ENCODE measurements at regions not wholly inside any gene's neighbourhood (a gene's known extent, or its start where the extent isn't known, plus 50 kb on each side); places are given as distances from the start of the nearest gene placed in this dataset.

- Histone ChIP-seq H3K4me3 (no peak overlapping the region), H3K27ac (no peak overlapping the region), H3K27me3 (peaks cover 0 to 36% (median 29%) of the 10 kb centered on the region in 7 donors), H3K36me3 (no peaks in the 10 kb centered on the region), H3K4me1 (no peaks in the 10 kb centered on the region), H3K9me3 (peaks cover 0 to 8% (median 0%) of the 10 kb centered on the region in 11 donors)
- no peak for DNase-seq
- intact Hi-C loops (cut with DNase I): no loop called here
- WGBS, 2 donors: 55 to 62% methylated on average over 12 of the region's 12 CpGs
- no peak for TF ChIP-seq CTCF (IDR thresholded peaks at IDR 0.05)
- ATAC-seq: no peak
These were observed 297.9 kb downstream of the BMP7 start for GRCh38 chr20:56968376-56969048.

- peak in 7 of 9 donors; percentile 21 to 50 (median 37) for TF ChIP-seq CTCF (IDR thresholded peaks at IDR 0.05)
- Histone ChIP-seq H3K27ac (no peak overlapping the region), H3K4me3 (no peak overlapping the region), H3K9me3 (no peaks in the 10 kb centered on the region), H3K36me3 (no peaks in the 10 kb centered on the region), H3K4me1 (no peaks in the 10 kb centered on the region), H3K27me3 (peaks cover 0 to 89% (median 82%) of the 10 kb centered on the region in 7 donors)
- no peak for DNase-seq
- WGBS, 2 donors: 11 to 14% methylated on average over 21 of the region's 21 CpGs
- no peak for ATAC-seq
- intact Hi-C loops (cut with DNase I): loop anchor here in 1 of 10 donors (5.0 kb wide), 1 partner anchor 422 kb away; no protein-coding TSS in a partner anchor
These were observed 291.8 kb downstream of the BMP7 start for GRCh38 chr20:56974499-56975250.

GRCh38 chr20:56975838-56976237, 290.6 kb downstream of the BMP7 start:
- ATAC-seq: peak in 1 of 8 donors; percentile 26

More at GRCh38 chr20:56975838-56976237, 290.6 kb downstream of the BMP7 start:
- no peak for TF ChIP-seq CTCF (IDR thresholded peaks at IDR 0.05)
- H3K36me3 ChIP-seq: no peaks in the 10 kb centered on the region
- no peaks in the 10 kb centered on the region for H3K4me1 ChIP-seq
- peaks cover 0 to 94% (median 82%) of the 10 kb centered on the region in 7 donors for H3K27me3 ChIP-seq
- intact Hi-C loops (cut with DNase I): no loop called here
- WGBS, 2 donors: 69 to 78% methylated on average over 2 of the region's 2 CpGs
- DNase-seq: no peak
- H3K4me3 ChIP-seq: no peak overlapping the region
- H3K27ac ChIP-seq: no peak overlapping the region
- no peaks in the 10 kb centered on the region for H3K9me3 ChIP-seq
